ENCODE measurements at regions not wholly inside any gene's neighbourhood (a gene's known extent, or its start where the extent isn't known, plus 50 kb on each side); places are given as distances from the start of the nearest gene placed in this dataset.

GRCh38 chr9:17930071-17930470 lies 351.2 kb downstream of the SH3GL2 start:
- Histone ChIP-seq H3K4me3 (ENCODE audit: low read depth, low read length) (no peak overlapping the region), H3K36me3 (replicated peaks) (no peaks in the 10 kb centered on the region), H3K27me3 (replicated peaks) (no peaks in the 10 kb centered on the region), H3K27ac (no peak overlapping the region)
- in situ Hi-C loops (cut with HindIII; ENCODE audit: low pct_ligation_motif_present, low sequenced_read_pairs): no loop called here
- no peak for DNase-seq
- TF ChIP-seq, protein P1, sequence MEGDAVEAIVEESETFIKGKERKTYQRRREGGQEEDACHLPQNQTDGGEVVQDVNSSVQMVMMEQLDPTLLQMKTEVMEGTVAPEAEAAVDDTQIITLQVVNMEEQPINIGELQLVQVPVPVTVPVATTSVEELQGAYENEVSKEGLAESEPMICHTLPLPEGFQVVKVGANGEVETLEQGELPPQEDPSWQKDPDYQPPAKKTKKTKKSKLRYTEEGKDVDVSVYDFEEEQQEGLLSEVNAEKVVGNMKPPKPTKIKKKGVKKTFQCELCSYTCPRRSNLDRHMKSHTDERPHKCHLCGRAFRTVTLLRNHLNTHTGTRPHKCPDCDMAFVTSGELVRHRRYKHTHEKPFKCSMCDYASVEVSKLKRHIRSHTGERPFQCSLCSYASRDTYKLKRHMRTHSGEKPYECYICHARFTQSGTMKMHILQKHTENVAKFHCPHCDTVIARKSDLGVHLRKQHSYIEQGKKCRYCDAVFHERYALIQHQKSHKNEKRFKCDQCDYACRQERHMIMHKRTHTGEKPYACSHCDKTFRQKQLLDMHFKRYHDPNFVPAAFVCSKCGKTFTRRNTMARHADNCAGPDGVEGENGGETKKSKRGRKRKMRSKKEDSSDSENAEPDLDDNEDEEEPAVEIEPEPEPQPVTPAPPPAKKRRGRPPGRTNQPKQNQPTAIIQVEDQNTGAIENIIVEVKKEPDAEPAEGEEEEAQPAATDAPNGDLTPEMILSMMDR (IDR thresholded peaks at IDR 0.05; ENCODE audit: low read depth, low read length, missing control alignments): no peak

DNA sequence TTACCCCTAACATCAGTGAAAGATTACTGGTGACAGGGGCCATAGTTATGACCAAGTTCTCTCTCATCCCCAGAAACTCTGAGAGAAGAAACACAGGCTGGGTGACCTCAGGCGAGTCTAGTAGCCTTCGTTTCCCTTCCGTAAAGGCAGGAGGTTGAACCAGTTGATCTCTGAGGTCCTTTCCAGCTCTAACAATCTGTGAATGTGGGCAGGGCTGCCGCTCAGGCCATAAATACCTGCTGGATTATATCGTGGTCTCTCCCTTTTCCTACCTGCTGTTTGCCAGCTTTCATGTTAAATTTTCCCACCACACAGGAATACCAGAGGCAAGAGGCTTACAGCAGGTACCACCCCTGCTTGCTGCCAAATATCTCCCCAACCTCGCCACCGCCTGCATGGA lies 357.5 kb downstream of the SH3GL2 start:
- no peaks in the 10 kb centered on the region for H3K36me3 ChIP-seq (replicated peaks)
- no peaks in the 10 kb centered on the region for H3K27me3 ChIP-seq (replicated peaks)
- TF ChIP-seq, protein P1 (IDR thresholded peaks at IDR 0.05; ENCODE audit: low read depth, low read length, missing control alignments): no peak
- in situ Hi-C loops (cut with HindIII; ENCODE audit: low pct_ligation_motif_present, low sequenced_read_pairs): no loop called here
- H3K4me3 ChIP-seq (ENCODE audit: low read depth, low read length): no peak overlapping the region
- DNase-seq: no peak
- H3K27ac ChIP-seq: no peak overlapping the region

DNA sequence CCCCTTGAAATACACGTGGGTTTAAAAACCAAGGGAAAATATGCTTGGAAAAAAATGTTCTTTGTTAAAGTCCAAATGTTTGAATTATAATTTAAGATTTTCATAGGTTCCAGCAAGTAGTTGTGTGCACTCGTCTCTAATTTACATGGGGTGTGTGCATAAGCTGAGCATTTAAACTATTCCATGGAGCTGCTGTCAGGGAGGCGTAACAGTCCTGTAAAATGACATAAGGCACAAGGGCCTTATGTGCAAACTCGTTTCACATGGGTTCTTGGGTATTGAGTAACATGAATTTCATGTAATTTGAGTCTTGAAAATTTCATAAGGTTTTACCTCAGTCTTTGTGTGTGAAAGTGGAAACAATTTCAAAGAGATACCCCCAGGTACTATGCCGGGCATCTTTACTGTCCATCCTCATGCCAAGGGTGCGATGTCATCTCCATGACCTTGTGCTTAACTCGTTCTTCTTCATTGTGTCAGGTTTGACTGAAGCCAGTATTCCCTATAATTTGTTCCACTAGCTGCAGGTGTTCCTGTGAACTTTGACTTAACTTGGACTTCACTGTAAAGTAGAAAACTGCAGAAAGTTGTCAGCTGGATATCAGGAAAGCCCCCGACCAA lies 359.3 kb downstream of the SH3GL2 start:
- Histone ChIP-seq H3K27ac (no peak overlapping the region), H3K4me3 (ENCODE audit: low read depth, low read length) (no peak overlapping the region), H3K27me3 (replicated peaks) (no peaks in the 10 kb centered on the region), H3K36me3 (replicated peaks) (no peaks in the 10 kb centered on the region)
- TF ChIP-seq, protein P1 (IDR thresholded peaks at IDR 0.05; ENCODE audit: low read depth, low read length, missing control alignments): no peak
- in situ Hi-C loops (cut with HindIII; ENCODE audit: low pct_ligation_motif_present, low sequenced_read_pairs): no loop called here
- DNase-seq: no peak

GRCh38 chr9:17942498-17942897 lies 363.6 kb downstream of the SH3GL2 start:
- Histone ChIP-seq H3K27me3 (replicated peaks) (no peaks in the 10 kb centered on the region), H3K27ac (no peak overlapping the region), H3K4me3 (ENCODE audit: low read depth, low read length) (no peak overlapping the region), H3K36me3 (replicated peaks) (no peaks in the 10 kb centered on the region)
- DNase-seq: no peak
- in situ Hi-C loops (cut with HindIII; ENCODE audit: low pct_ligation_motif_present, low sequenced_read_pairs): no loop called here
- TF ChIP-seq, protein P1 (IDR thresholded peaks at IDR 0.05; ENCODE audit: low read depth, low read length, missing control alignments): no peak

- no peak for DNase-seq
- Histone ChIP-seq H3K27ac (no peak overlapping the region), H3K36me3 (replicated peaks) (no peaks in the 10 kb centered on the region), H3K27me3 (replicated peaks) (no peaks in the 10 kb centered on the region), H3K4me3 (ENCODE audit: low read depth, low read length) (no peak overlapping the region)
- in situ Hi-C loops (cut with HindIII; ENCODE audit: low pct_ligation_motif_present, low sequenced_read_pairs): no loop called here
- TF ChIP-seq, protein P1 (IDR thresholded peaks at IDR 0.05; ENCODE audit: low read depth, low read length, missing control alignments): no peak
These were observed 376.5 kb downstream of the SH3GL2 start for GRCh38 chr9:17955409-17955808.

GRCh38 chr9:17958363-17958762 lies 379.5 kb downstream of the SH3GL2 start:
- Histone ChIP-seq H3K27me3 (replicated peaks) (no peaks in the 10 kb centered on the region), H3K4me3 (ENCODE audit: low read depth, low read length) (no peak overlapping the region), H3K36me3 (replicated peaks) (no peaks in the 10 kb centered on the region), H3K27ac (no peak overlapping the region)
- in situ Hi-C loops (cut with HindIII; ENCODE audit: low pct_ligation_motif_present, low sequenced_read_pairs): no loop called here
- TF ChIP-seq, protein P1 (IDR thresholded peaks at IDR 0.05; ENCODE audit: low read depth, low read length, missing control alignments): no peak
- no peak for DNase-seq
